Gastrocnemius medialis (tissue), 4 donors: ENCODE measurements at regions not wholly inside any gene's neighbourhood (a gene's known extent, or its start where the extent isn't known, plus 50 kb on each side); places are given as distances from the start of the nearest gene placed in this dataset.

ENCODE experiments used
- ATAC-seq, 2 donors: fragments of 150-250 bp; one replicate each; pipeline ENCODE4 v1.9.1; 2016
- DNase-seq, 2 donors: peaks; one replicate each; pipeline ENCODE4 v3.0.0-alpha.2; 2019
- H3K27ac ChIP-seq, 4 donors: fragments of 200-600 bp; sonication (generic); 1 replicate in 1 of 4; 2 replicates in 3 of 4; pipeline ENCODE4 v1.5.1; 2016 to 2018; ENCODE audit warnings: mild to moderate bottlenecking in 2 of 4, moderate library complexity in 1 of 4
- H3K27me3 ChIP-seq, 3 donors: fragments of 200-600 bp; sonication (generic) in 2 of 3; 1 replicate in 1 of 3; 2 replicates in 2 of 3; pipeline versions ENCODE4 v1.5.1 to v1.6.0; 2016 to 2019; ENCODE audit warnings: mild to moderate bottlenecking in 1 of 3, moderate library complexity in 1 of 3
- H3K36me3 ChIP-seq, 2 donors: fragments of 200-600 bp; sonication (generic) in 1 of 2; one replicate each; pipeline ENCODE4 v1.5.1; 2017 to 2018
- H3K4me1 ChIP-seq, 2 donors: fragments of 200-600 bp; sonication (generic) in 1 of 2; one replicate each; pipeline ENCODE4 v1.5.1; 2016 to 2017; ENCODE audit warnings: mild to moderate bottlenecking in 2 of 2
- H3K4me3 ChIP-seq, 4 donors: fragments of 200-600 bp; sonication (generic) in 3 of 4; 1 replicate in 1 of 4; 2 replicates in 3 of 4; pipeline ENCODE4 v1.5.1; 2016 to 2019; ENCODE audit warnings: mild to moderate bottlenecking in 2 of 4
- H3K9me3 ChIP-seq, 3 donors: fragments of 200-600 bp; sonication (generic) in 2 of 3; 1 replicate in 1 of 3; 2 replicates in 2 of 3; pipeline ENCODE4 v1.5.1; 2016 to 2019
- POLR2A ChIP-seq, 2 donors: fragments of 450-650 bp; IDR thresholded peaks; one replicate each; pipeline ENCODE4 v1.6.1; 2017; ENCODE audit warnings: antibody characterized with exemption in 2 of 2, mild to moderate bottlenecking in 2 of 2, moderate library complexity in 2 of 2
- in situ Hi-C, 4 donors: fragments of 200-750 bp; cut with MboI; loops; one replicate each; pipeline versions ENCODE4 v1.15.0 to v1.8.0; 2017; ENCODE audit warnings: low sequenced_read_pairs in 4 of 4
- intact Hi-C: fragments of 100-400 bp; cut with DNase I; formaldehyde crosslinking; loops from one replicate; pipeline ENCODE4 v1.15.1; 2023; ENCODE audit warnings: low total_unique reads
- TF ChIP-seq, protein P1 (sequence below), 5 experiments: fragments of 450-650 bp in 3 of 5; fragments of 200-600 bp in 2 of 5; sonication (generic) in 2 of 5; IDR thresholded peaks in 4 of 5; conservative IDR thresholded peaks in 1 of 5; 1 replicate in 4 of 5; 2 replicates in 1 of 5; pipeline ENCODE4 v1.5.1; 2016 to 2019; ENCODE audit warnings: antibody characterized with exemption in 5 of 5, mild to moderate bottlenecking in 3 of 5, moderate library complexity in 3 of 5

DNA sequence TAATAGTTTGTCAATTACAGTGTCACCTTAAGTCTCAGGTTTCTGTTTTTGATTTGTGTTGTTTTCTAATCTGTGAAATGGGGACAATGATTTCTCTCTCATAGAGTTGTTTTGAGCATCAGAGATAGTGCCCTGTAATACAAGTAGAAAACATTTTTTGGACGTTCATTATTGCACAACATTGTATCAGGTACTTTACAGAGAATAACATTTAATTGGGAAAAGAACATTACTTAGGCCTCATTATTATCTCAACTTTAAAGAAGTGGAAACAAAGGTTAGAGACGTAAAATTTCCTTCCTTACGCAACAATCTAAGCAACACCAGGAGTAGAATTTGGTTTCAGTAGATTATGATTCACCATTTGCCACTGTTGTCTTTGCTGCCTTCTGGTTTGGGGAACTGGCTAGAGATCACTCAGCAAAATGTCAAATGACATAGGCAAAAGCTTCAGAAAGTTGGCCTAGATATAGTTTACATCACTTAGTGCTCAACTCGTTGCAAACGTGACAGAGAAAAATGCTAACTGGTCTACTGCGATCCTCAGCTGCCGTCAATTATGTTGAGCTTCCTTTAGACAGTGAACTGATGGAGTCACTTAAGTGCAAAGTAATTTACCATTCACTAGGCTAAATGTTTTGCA, 1026.8 kb downstream of the CDH11 start:
- ATAC-seq (no peak), DNase-seq (no peak)
- Histone ChIP-seq H3K27ac (no peak overlapping the region), H3K4me3 (no peak overlapping the region), H3K4me1 (no peaks in the 10 kb centered on the region), H3K36me3 (no peaks in the 10 kb centered on the region), H3K9me3 (no peaks in the 10 kb centered on the region), H3K27me3 (no peaks in the 10 kb centered on the region)
- intact Hi-C loops, result no loop called here
- in situ Hi-C loops, result loop anchor here in 1 of 4 donors (25.0 kb wide), 1 partner anchor 1017 kb away; the partner anchor contains the start of gene CDH11
- TF ChIP-seq POLR2A (IDR thresholded peaks at IDR 0.05), result no peak
- TF ChIP-seq, protein P1, sequence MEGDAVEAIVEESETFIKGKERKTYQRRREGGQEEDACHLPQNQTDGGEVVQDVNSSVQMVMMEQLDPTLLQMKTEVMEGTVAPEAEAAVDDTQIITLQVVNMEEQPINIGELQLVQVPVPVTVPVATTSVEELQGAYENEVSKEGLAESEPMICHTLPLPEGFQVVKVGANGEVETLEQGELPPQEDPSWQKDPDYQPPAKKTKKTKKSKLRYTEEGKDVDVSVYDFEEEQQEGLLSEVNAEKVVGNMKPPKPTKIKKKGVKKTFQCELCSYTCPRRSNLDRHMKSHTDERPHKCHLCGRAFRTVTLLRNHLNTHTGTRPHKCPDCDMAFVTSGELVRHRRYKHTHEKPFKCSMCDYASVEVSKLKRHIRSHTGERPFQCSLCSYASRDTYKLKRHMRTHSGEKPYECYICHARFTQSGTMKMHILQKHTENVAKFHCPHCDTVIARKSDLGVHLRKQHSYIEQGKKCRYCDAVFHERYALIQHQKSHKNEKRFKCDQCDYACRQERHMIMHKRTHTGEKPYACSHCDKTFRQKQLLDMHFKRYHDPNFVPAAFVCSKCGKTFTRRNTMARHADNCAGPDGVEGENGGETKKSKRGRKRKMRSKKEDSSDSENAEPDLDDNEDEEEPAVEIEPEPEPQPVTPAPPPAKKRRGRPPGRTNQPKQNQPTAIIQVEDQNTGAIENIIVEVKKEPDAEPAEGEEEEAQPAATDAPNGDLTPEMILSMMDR (IDR thresholded peaks at IDR 0.05 in 4 of 5, conservative IDR thresholded peaks at IDR 0.05 in 1 of 5), result no peak

DNA sequence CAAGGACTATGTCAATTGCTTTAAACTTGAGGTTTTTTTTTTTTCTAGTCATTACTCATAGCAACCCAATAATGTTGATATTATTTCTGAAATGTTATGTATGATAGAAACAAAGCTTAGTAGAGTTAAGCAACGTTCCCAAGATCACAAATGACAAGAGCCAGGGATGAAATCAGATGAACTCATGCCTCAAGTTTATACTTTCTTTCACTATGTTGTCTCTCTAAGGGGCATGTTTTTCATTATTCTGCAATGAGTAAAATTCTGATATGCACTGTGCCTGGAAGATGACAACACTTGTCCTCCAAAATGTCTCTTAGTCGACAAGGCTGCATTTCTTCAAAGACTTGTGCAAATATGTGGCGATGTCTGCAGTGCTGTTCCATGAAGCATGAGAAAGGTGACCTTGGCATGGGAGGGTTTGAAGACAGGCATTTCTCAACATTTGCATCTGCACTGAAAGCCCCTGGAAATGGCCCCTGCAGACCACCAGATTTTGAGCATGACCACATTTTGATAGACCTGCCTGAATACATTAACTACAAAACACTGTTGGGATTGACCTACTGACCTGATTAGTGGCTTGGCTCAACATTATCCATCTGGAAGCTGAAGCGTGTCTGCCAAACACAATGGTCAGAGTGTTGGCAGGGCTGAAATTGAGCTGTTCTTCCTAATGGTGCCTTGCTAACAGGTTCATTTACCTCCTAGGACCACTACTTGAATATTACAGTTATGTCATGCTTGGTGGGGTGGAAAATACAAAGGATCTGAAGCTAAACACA, 1027.5 kb downstream of the CDH11 start:
- Histone ChIP-seq H3K9me3 (no peaks in the 10 kb centered on the region), H3K27ac (no peak overlapping the region), H3K4me3 (no peak overlapping the region), H3K27me3 (no peaks in the 10 kb centered on the region), H3K4me1 (no peaks in the 10 kb centered on the region), H3K36me3 (no peaks in the 10 kb centered on the region)
- ATAC-seq (no peak), DNase-seq (no peak)
- in situ Hi-C loops, result loop anchor here in 1 of 4 donors (25.0 kb wide), 1 partner anchor 1018 kb away; the partner anchor contains the start of gene CDH11
- TF ChIP-seq POLR2A (IDR thresholded peaks at IDR 0.05), result no peak
- TF ChIP-seq, protein P1 (IDR thresholded peaks at IDR 0.05 in 4 of 5, conservative IDR thresholded peaks at IDR 0.05 in 1 of 5), result no peak
- intact Hi-C loops, result no loop called here

- in situ Hi-C loops (loop anchor here in 1 of 4 donors (25.0 kb wide), 1 partner anchor 1020 kb away; the partner anchor contains the start of gene CDH11), intact Hi-C loops (no loop called here)
- Histone ChIP-seq H3K27me3 (no peaks in the 10 kb centered on the region), H3K9me3 (no peaks in the 10 kb centered on the region), H3K27ac (no peak overlapping the region), H3K36me3 (no peaks in the 10 kb centered on the region), H3K4me1 (no peaks in the 10 kb centered on the region), H3K4me3 (no peak overlapping the region)
- DNase-seq (no peak), ATAC-seq (no peak)
- TF ChIP-seq, protein P1 (IDR thresholded peaks at IDR 0.05 in 4 of 5, conservative IDR thresholded peaks at IDR 0.05 in 1 of 5), result no peak
- no peak for TF ChIP-seq POLR2A (IDR thresholded peaks at IDR 0.05)
Measured at GRCh38 chr16:64092271-64092670, 1029.6 kb downstream of the CDH11 start.

DNA sequence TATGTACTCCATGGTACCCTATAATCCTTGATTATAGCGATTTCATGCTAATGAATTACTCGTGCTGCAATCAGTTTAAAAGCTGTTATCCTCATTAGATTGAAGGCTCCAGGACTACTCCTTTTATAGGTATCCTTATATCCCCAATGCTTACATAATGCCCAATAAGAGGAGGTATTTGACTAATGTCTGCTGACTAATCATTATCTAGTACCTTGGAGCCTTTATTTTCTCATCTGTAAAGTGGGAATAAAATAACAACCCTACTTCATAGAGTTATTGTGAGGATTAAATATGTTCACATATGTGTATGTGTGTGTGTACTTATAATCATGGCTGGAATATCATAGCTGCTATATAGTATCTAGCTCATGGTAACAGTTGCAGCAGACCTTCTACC, 1031.5 kb downstream of the CDH11 start:
- in situ Hi-C loops, result loop anchor here in 1 of 4 donors (25.0 kb wide), 1 partner anchor 1022 kb away; the partner anchor contains the start of gene CDH11
- Histone ChIP-seq H3K27ac (no peak overlapping the region), H3K4me1 (no peaks in the 10 kb centered on the region), H3K9me3 (no peaks in the 10 kb centered on the region), H3K4me3 (no peak overlapping the region), H3K27me3 (no peaks in the 10 kb centered on the region), H3K36me3 (no peaks in the 10 kb centered on the region)
- ATAC-seq (no peak), DNase-seq (no peak)
- intact Hi-C loops, result no loop called here
- TF ChIP-seq, protein P1 (IDR thresholded peaks at IDR 0.05 in 4 of 5, conservative IDR thresholded peaks at IDR 0.05 in 1 of 5), result no peak
- no peak for TF ChIP-seq POLR2A (IDR thresholded peaks at IDR 0.05)
